SK-N-SH (cell line): ENCODE measurements at regions not wholly inside any gene's neighbourhood (a gene's known extent, or its start where the extent isn't known, plus 50 kb on each side); places are given as distances from the start of the nearest gene placed in this dataset.

Experiments
- CTCF ChIA-PET: fragments of 300-600, 350-600 bp; formaldehyde crosslinking; extraction: SDS; loops from one replicate; lab custom pipeline; 2021; lab: Yijun Ruan, JAX
- POLR2A ChIA-PET: fragments of 350-600 bp; sonication (Branson Sonifier 250); formaldehyde crosslinking; extraction: SDS; loops from one replicate; lab custom pipeline; 2020; ENCODE audit warnings: antibody characterized with exemption, inconsistent platforms; lab: Yijun Ruan, JAX
- DNase-seq: peaks from one replicate; pipeline ENCODE4 v3.0.0; 2012
- H2AFZ ChIP-seq: fragments of 200-600 bp; sonication (generic); 2 replicates; pipeline ENCODE4 v1.8.1; 2016; ENCODE audit warnings: antibody characterized with exemption, mild to moderate bottlenecking, low read depth
- H3F3A ChIP-seq: fragments of 200-600 bp; sonication (generic); replicated peaks from 2 replicates; pipeline ENCODE3; 2016; ENCODE audit warnings: antibody characterized with exemption, mild to moderate bottlenecking; ENCODE audit not compliant: insufficient read depth
- H3K27ac ChIP-seq, 2 experiments: fragments of 200-500 bp in 1 of 2; fragments of 200-600 bp in 1 of 2; sonication (Bioruptor generic) in 1 of 2; sonication (generic), shearing (Covaris generic) in 1 of 2; 2 replicates each; pipeline versions ENCODE4 v1.5.1 to v1.6.1; 2014 to 2016; ENCODE audit warnings: low read depth in 2 of 2, inconsistent platforms in 1 of 2, low read length in 1 of 2, mild to moderate bottlenecking in 1 of 2, mixed read lengths in 1 of 2
- H3K27me3 ChIP-seq: fragments of 200-600 bp; sonication (generic), shearing (Covaris generic); 2 replicates; pipeline ENCODE4 v1.6.1; 2016; ENCODE audit warnings: mixed run types; ENCODE audit not compliant: insufficient read depth
- H3K36me3 ChIP-seq, 2 experiments: fragments of 200-500 bp in 1 of 2; fragments of 200-600 bp in 1 of 2; sonication (Bioruptor generic) in 1 of 2; sonication (generic) in 1 of 2; replicated peaks in 1 of 2; 2 replicates each; pipeline versions ENCODE3 to v1.5.1; 2014 to 2016; ENCODE audit warnings: low read length in 1 of 2, mild to moderate bottlenecking in 1 of 2; ENCODE audit not compliant: insufficient read depth in 2 of 2, control insufficient read depth in 1 of 2
- H3K4me1 ChIP-seq, 2 experiments: fragments of 200-500 bp in 1 of 2; fragments of 200-600 bp in 1 of 2; sonication (Bioruptor generic) in 1 of 2; sonication (generic), shearing (Covaris generic) in 1 of 2; 2 replicates each; pipeline versions ENCODE4 v1.5.1 to v1.6.1; 2014 to 2016; ENCODE audit warnings: low read depth in 1 of 2, low read length in 1 of 2, mixed run types in 1 of 2; ENCODE audit not compliant: insufficient read depth in 2 of 2, control insufficient read depth in 1 of 2
- H3K4me2 ChIP-seq: fragments of 200-600 bp; sonication (generic), shearing (Covaris generic); 2 replicates; pipeline ENCODE4 v1.6.1; 2017; ENCODE audit warnings: mixed run types
- H3K4me3 ChIP-seq, 2 experiments: fragments of 200-500 bp in 1 of 2; fragments of 200-600 bp in 1 of 2; sonication (Bioruptor generic) in 1 of 2; sonication (generic), shearing (Covaris generic) in 1 of 2; 2 replicates each; pipeline versions ENCODE4 v1.5.1 to v1.8.1; 2014 to 2016; ENCODE audit warnings: low read depth in 2 of 2, inconsistent platforms in 1 of 2, low read length in 1 of 2, mild to moderate bottlenecking in 1 of 2, mixed read lengths in 1 of 2, moderate library complexity in 1 of 2
- H3K79me2 ChIP-seq: fragments of 200-600 bp; sonication (generic); 2 replicates; pipeline ENCODE4 v1.8.1; 2017; ENCODE audit warnings: mild to moderate bottlenecking; ENCODE audit not compliant: insufficient read depth
- H3K9ac ChIP-seq: fragments of 200-600 bp; sonication (generic); 2 replicates; pipeline ENCODE4 v1.6.1; 2017; ENCODE audit warnings: mixed run types
- H3K9me2 ChIP-seq: fragments of 200-600 bp; sonication (generic); 2 replicates; pipeline ENCODE4 v1.6.1; 2017; ENCODE audit warnings: mixed run types
- H3K9me3 ChIP-seq: fragments of 200-600 bp; sonication (generic); 2 replicates; pipeline ENCODE4 v1.6.1; 2017; ENCODE audit warnings: mixed run types, mild to moderate bottlenecking, moderate library complexity
- H4K20me1 ChIP-seq: fragments of 200-600 bp; sonication (generic); 2 replicates; pipeline ENCODE4 v1.6.1; 2017; ENCODE audit warnings: mild to moderate bottlenecking, mixed run types; ENCODE audit not compliant: insufficient read depth
- ELF1 ChIP-seq: IDR thresholded peaks from 2 replicates; pipeline ENCODE4 v1.4.0; 2012
- EP300 ChIP-seq, 2 experiments: IDR thresholded peaks; 2 replicates each; pipeline versions ENCODE4 v1.4.0 to v1.6.1; 2012; ENCODE audit warnings: borderline replicate concordance in 1 of 2, low read depth in 1 of 2, low read length in 1 of 2
- EZH2phosphoT487 ChIP-seq: fragments of 200-600 bp; sonication (generic); IDR thresholded peaks from 2 replicates; pipeline ENCODE4 v1.6.1; 2017; ENCODE audit warnings: low read depth, mixed run types, mild to moderate bottlenecking, antibody characterized with exemption, moderate library complexity, borderline replicate concordance
- FOXM1 ChIP-seq: IDR thresholded peaks from 2 replicates; pipeline ENCODE4 v1.4.0; 2012; ENCODE audit warnings: low read depth, mild to moderate bottlenecking
- GABPA ChIP-seq: IDR thresholded peaks from 2 replicates; pipeline ENCODE4 v1.4.0; 2012; ENCODE audit warnings: low read depth, mild to moderate bottlenecking
- IRF3 ChIP-seq: fragments of 150-350 bp; IDR thresholded peaks from 2 replicates; pipeline ENCODE4 v1.6.1; 2016; ENCODE audit warnings: mild to moderate bottlenecking, low read depth, low read length
- MXI1 ChIP-seq: IDR thresholded peaks from 2 replicates; pipeline ENCODE4 v1.6.1; 2012; ENCODE audit warnings: mild to moderate bottlenecking, low read depth, low read length, improper control_type of control experiment
- NRF1 ChIP-seq: IDR thresholded peaks from 2 replicates; pipeline ENCODE4 v1.6.1; 2012; ENCODE audit warnings: low read depth, mild to moderate bottlenecking, low read length
- RCOR1 ChIP-seq: fragments of 150-350 bp; IDR thresholded peaks from 2 replicates; pipeline ENCODE4 v1.6.1; 2017; ENCODE audit warnings: antibody characterized with exemption, low read length
- RFX5 ChIP-seq: IDR thresholded peaks from 2 replicates; pipeline ENCODE4 v1.6.1; 2012; ENCODE audit warnings: mild to moderate bottlenecking, improper control_type of control experiment, low read length
- RXRA ChIP-seq: IDR thresholded peaks from 2 replicates; pipeline ENCODE4 v1.4.0; 2012; ENCODE audit warnings: low read depth, mild to moderate bottlenecking, borderline replicate concordance
- TCF12 ChIP-seq: IDR thresholded peaks from 2 replicates; pipeline ENCODE4 v1.4.0; 2012
- TEAD4 ChIP-seq: IDR thresholded peaks from 2 replicates; pipeline ENCODE4 v1.4.0; 2012; ENCODE audit warnings: mild to moderate bottlenecking, borderline replicate concordance; ENCODE audit not compliant: insufficient read depth
- WGBS: methylation state at CpG from one replicate; pipeline ENCODE4 v1.1.6; 2017; ENCODE audit warnings: low lambda C conversion rate; 5-methylcytosine and 5-hydroxymethylcytosine counted together
- TF ChIP-seq, protein P1 (sequence below): fragments of 150-350 bp; IDR thresholded peaks from 2 replicates; pipeline ENCODE4 v1.6.1; 2017; ENCODE audit warnings: antibody characterized with exemption, low read length, low read depth, borderline replicate concordance
- TF ChIP-seq, protein P2 (sequence below): IDR thresholded peaks from 2 replicates; pipeline ENCODE4 v1.4.0; 2012; ENCODE audit warnings: low read depth, borderline replicate concordance

GRCh38 chr1:79657951-79658658, 651.6 kb upstream of the ADGRL4 start:
- Histone ChIP-seq H3K4me1 (no peaks in the 10 kb centered on the region; a peak in 1 of 4 replicates), H3K9ac (no peak overlapping the region), H3K4me2 (no peak overlapping the region), H3K79me2 (no peaks in the 10 kb centered on the region), H3K27me3 (no peaks in the 10 kb centered on the region), H3F3A (no peaks in the 10 kb centered on the region), H3K27ac (peak overlapping the region in 1 of 2 experiments; percentile 36; a peak in 1 of 4 replicates), H4K20me1 (no peaks in the 10 kb centered on the region), H2AFZ (no peak overlapping the region), H3K36me3 (no peaks in the 10 kb centered on the region)
- ChIA-PET POLR2A (no interaction called here), CTCF (no interaction called here)
- WGBS: 75% methylated on average over 2 of the region's 2 CpGs
- TF ChIP-seq RCOR1: no peak
- 0 out of 2 replicates have a peak, but pooled peaks have one; percentile 16 for TF ChIP-seq TCF12
- TF ChIP-seq, all 33 proteins: peak for 1
- DNase-seq: no peak
- Histone ChIP-seq H3K4me3 (no peak overlapping the region), H3K9me2 (no peaks in the 10 kb centered on the region), H3K9me3 (no peaks in the 10 kb centered on the region)

- no peaks in the 10 kb centered on the region; a peak in 1 of 4 replicates for H3K4me1 ChIP-seq
- no peak for DNase-seq
- H3K79me2 ChIP-seq: no peaks in the 10 kb centered on the region
- H3K9me2 ChIP-seq: no peaks in the 10 kb centered on the region
- H3K4me3 ChIP-seq: no peak overlapping the region
- 54% methylated on average over 2 of the region's 2 CpGs for WGBS
- H3K9ac ChIP-seq: no peak overlapping the region
- no peak overlapping the region for H2AFZ ChIP-seq
- no peaks in the 10 kb centered on the region for H3K36me3 ChIP-seq
- no peak overlapping the region for H3K27ac ChIP-seq
- H3F3A ChIP-seq: no peaks in the 10 kb centered on the region
- no peak overlapping the region for H3K4me2 ChIP-seq
- ChIA-PET CTCF (interaction anchor here (0.8 to 1.3 kb wide), 2 partner anchors 25 kb away, joined by 3 read pairs; no protein-coding TSS in a partner anchor), POLR2A (no interaction called here)
- H4K20me1 ChIP-seq: no peaks in the 10 kb centered on the region
- H3K27me3 ChIP-seq: no peaks in the 10 kb centered on the region
- no peak for TF ChIP-seq NRF1
- TF ChIP-seq IRF3: no peak
- no peak for TF ChIP-seq GABPA
- TF ChIP-seq EP300 (IDR thresholded peaks at IDR 0.05; ENCODE audit: borderline replicate concordance in 1 of 2, low read depth in 1 of 2, low read length in 1 of 2): no peak
- no peak for TF ChIP-seq RFX5
- TF ChIP-seq RXRA: no peak
- TF ChIP-seq, protein P1, sequence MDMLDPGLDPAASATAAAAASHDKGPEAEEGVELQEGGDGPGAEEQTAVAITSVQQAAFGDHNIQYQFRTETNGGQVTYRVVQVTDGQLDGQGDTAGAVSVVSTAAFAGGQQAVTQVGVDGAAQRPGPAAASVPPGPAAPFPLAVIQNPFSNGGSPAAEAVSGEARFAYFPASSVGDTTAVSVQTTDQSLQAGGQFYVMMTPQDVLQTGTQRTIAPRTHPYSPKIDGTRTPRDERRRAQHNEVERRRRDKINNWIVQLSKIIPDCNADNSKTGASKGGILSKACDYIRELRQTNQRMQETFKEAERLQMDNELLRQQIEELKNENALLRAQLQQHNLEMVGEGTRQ: no peak
- no peak for TF ChIP-seq EZH2phosphoT487
- TF ChIP-seq, protein P2, sequence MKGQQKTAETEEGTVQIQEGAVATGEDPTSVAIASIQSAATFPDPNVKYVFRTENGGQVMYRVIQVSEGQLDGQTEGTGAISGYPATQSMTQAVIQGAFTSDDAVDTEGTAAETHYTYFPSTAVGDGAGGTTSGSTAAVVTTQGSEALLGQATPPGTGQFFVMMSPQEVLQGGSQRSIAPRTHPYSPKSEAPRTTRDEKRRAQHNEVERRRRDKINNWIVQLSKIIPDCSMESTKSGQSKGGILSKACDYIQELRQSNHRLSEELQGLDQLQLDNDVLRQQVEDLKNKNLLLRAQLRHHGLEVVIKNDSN: no peak
- no peak for TF ChIP-seq MXI1
- no peak for TF ChIP-seq ELF1
- no peak for TF ChIP-seq TEAD4
- no peak for TF ChIP-seq FOXM1
- H3K9me3 ChIP-seq: no peaks in the 10 kb centered on the region
Measured at GRCh38 chr1:79655876-79656275, 649.3 kb upstream of the ADGRL4 start.
